ENCODE measurements at regions not wholly inside any gene's neighbourhood (a gene's known extent, or its start where the extent isn't known, plus 50 kb on each side); places are given as distances from the start of the nearest gene placed in this dataset.

DNA sequence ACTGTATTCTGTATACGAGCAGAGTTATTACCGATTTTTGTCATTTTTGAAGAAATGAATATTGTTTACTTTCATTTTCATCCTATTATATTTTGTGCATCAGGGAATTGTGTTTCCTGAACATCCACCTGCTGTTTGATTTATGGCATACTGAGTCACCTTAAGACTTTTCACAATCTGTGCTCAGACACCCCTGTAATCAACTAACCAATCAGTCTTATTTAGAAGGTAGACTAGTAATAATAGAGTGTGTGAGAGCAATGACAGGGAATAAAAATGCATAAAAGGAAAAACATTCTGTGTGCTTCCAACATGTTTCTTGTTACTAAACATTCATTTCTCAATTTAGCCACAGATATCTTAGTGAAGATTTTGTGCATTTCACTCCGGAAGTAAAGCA lies 1413.6 kb upstream of the ACO1 start:
- ChIA-PET CTCF (no interaction called here), POLR2A (no interaction called here)
- no peaks in the 10 kb centered on the region for H3K9me1 ChIP-seq (replicated peaks; ENCODE audit: control insufficient read depth, extremely low read depth, insufficient read depth, low read length)
- no peak overlapping the region for H3K4me3 ChIP-seq (replicated peaks in 1 of 3; ENCODE audit: insufficient read depth in 1 of 3, low read depth in 1 of 3, low read length in 3 of 3)
- no peak overlapping the region for H2AFZ ChIP-seq (ENCODE audit: low read depth, low read length)
- no peaks in the 10 kb centered on the region for H4K20me1 ChIP-seq (replicated peaks; ENCODE audit: control insufficient read depth, extremely low read depth, insufficient read depth, low read length)
- H3K4me2 ChIP-seq (ENCODE audit: insufficient read depth, low read length): no peak overlapping the region
- H3K9me3 ChIP-seq (replicated peaks; ENCODE audit: control insufficient read depth, insufficient read depth, low read length): peaks cover 2% of the 10 kb centered on the region
- no peaks in the 10 kb centered on the region for H3K79me2 ChIP-seq (ENCODE audit: control insufficient read depth, insufficient read depth, low read length)
- no peak for DNase-seq (ENCODE audit: low read depth, low spot score)
- dilution Hi-C loops (cut with MboI; ENCODE audit: extremely low pct_ligation_motif_present, low sequenced_read_pairs) (no loop called here), intact Hi-C loops (cut with micrococcal nuclease) (no loop called here)
- no peaks in the 10 kb centered on the region for H3K4me1 ChIP-seq (ENCODE audit: control insufficient read depth, extremely low read depth, insufficient read depth, low read length)
- H3K27me3 ChIP-seq (ENCODE audit: control insufficient read depth in 2 of 2, insufficient read depth in 2 of 2, low read length in 2 of 2): no peaks in the 10 kb centered on the region
- FAIRE-seq: no peak
- H3K9ac ChIP-seq (replicated peaks; ENCODE audit: extremely low read depth, insufficient read depth, low read length): no peak overlapping the region
- H3K27ac ChIP-seq (ENCODE audit: insufficient read depth, low read depth, low read length): no peak overlapping the region
- BruUV-seq (replicated peaks): no TSS peak
- H3K36me3 ChIP-seq (ENCODE audit: control insufficient read depth in 2 of 2, extremely low read depth in 1 of 2, insufficient read depth in 2 of 2, low read length in 2 of 2): no peaks in the 10 kb centered on the region
- TF ChIP-seq GATA2 (IDR thresholded peaks at IDR 0.05; ENCODE audit: insufficient read depth, insufficient read length, low read depth, low read length): no peak
- no peak for TF ChIP-seq JUN (IDR thresholded peaks at IDR 0.05; ENCODE audit: borderline replicate concordance, insufficient read depth, insufficient read length, low read depth)
- TF ChIP-seq EZH2 (IDR thresholded peaks at IDR 0.05; ENCODE audit: borderline replicate concordance, low read depth, low read length, severe bottlenecking): no peak
- no peak for TF ChIP-seq CTCF (IDR thresholded peaks at IDR 0.05; ENCODE audit: extremely low read depth in 1 of 2, insufficient read depth in 1 of 2, low read depth in 1 of 2, low read length in 2 of 2)
- no peak for TF ChIP-seq POLR2A (IDR thresholded peaks at IDR 0.05; ENCODE audit: low read depth, low read length)
- no peak for TF ChIP-seq FOS (IDR thresholded peaks at IDR 0.05; ENCODE audit: borderline replicate concordance, insufficient read depth, low read length)
- TF ChIP-seq MYC (IDR thresholded peaks at IDR 0.05; ENCODE audit: low read depth, low read length): no peak
- TF ChIP-seq, protein P1, sequence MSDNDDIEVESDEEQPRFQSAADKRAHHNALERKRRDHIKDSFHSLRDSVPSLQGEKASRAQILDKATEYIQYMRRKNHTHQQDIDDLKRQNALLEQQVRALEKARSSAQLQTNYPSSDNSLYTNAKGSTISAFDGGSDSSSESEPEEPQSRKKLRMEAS (IDR thresholded peaks at IDR 0.05; ENCODE audit: insufficient read depth, insufficient read length): no peak
